ENCODE measurements at regions not wholly inside any gene's neighbourhood (a gene's known extent, or its start where the extent isn't known, plus 50 kb on each side); places are given as distances from the start of the nearest gene placed in this dataset.
A peak's percentile ranks its signal among the peaks of the same experiment; 100 is the strongest.
"Not testable (repeated sequence)": the region's sequence is repeated elsewhere in the genome, so short reads cannot be mapped to it uniquely, and the experiment has no call there.

DNA sequence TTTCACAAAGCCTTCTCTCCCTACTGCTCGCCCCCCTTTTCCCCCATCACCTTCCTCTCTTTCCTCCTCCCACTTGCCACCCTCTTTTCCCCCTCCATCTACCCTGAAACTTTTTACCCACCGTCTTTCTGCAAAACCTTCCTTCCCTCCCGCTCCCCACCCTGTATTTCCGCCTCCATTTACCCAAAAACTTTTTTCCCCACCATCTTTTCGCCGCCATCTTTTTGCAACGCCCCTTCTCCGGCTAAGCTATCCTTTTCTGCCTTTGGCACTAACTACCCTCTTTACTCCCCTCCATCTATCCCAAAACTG is 205.2 kb upstream of the WSB1 start:
- H3K4me3 ChIP-seq (ENCODE audit: low read length): no peak overlapping the region
- no peak for TF ChIP-seq CTCF (IDR thresholded peaks at IDR 0.05; ENCODE audit: insufficient read depth, low read depth, low read length, missing control alignments)
- no peak for DNase-seq (ENCODE audit: low read depth)

DNA sequence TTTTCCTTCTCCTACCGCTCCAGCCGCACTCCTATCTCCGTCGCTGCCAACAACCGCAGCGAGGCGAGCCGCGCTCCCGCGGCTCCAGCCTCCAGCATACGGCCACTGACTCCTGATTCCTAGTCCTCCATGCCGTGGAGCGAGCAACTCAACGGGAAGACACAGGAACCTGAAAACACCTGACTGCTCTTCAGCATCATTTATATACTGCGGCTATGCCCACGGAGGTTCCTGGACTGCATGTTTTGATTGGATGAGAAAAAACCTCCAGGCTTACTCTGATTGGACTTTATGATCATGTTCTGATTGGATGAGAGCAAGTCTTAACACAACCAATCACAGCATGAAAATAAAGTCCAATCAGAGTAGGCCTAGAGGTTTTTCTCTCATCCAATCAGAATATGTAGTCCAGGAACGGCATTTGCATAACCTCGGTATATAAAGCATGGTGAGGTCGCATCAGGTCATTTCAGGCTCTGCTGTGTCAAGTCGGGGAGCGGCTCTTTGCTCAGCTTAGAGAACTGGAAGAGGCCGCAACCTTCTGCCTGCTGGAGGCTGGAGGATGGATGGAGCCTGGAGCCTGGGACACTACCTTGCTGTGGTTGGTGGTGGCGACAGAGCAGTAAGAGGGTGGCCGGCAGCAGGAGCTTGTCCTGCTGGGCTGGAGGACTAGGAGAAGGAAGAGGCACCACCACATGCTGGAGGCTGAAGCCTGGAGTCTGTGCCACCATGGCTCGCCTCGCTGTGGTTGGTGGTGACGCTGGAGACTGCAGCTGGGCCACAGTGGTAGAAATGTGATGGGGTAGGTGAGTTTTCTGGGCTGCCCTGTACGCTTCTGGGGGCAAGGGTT is 204.6 kb upstream of the WSB1 start:
- not testable (repeated sequence) for H3K4me3 ChIP-seq (ENCODE audit: low read length); DNase-seq (ENCODE audit: low read depth)

GRCh38 chr17:27089929-27090247 is 204.0 kb upstream of the WSB1 start:
- no peak for DNase-seq (ENCODE audit: low read depth)
- TF ChIP-seq CTCF (IDR thresholded peaks at IDR 0.05; ENCODE audit: insufficient read depth, low read depth, low read length, missing control alignments): no peak
- no peak overlapping the region for H3K4me3 ChIP-seq (ENCODE audit: low read length)

DNA sequence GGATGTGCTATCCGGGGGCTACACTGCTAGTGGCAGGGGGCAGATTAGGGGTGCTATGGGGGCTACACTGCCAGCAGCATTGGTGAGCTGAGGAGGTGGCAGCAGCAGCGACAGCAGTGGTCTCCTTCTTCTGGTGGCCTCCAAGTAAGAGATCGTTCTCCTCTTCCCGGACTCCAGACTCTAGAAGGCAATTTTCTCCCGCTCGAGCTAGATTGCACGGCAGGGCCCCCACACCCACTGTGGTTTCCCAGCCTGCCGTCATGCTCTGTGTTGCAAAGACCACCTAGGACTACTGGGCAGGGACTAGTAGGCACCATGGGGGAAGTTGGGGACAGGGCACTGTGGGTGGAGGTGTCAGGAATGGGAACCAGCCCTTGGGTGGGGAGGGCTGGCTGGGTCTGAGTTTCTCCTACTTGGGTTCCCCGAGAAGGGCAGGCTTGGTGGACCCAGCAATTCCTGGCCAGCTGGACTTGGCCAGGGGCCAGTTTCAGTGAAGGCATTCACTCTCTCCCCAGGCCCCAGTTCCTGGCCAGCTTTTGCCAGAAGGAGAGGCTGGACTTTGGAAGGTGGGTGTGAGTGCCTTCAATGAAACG is 203.4 kb upstream of the WSB1 start:
- not testable (repeated sequence) for H3K4me3 ChIP-seq (ENCODE audit: low read length); DNase-seq (ENCODE audit: low read depth)

- no peak overlapping the region for H3K4me3 ChIP-seq (ENCODE audit: low read length)
- no peak for DNase-seq (ENCODE audit: low read depth)
- no peak for TF ChIP-seq CTCF (IDR thresholded peaks at IDR 0.05; ENCODE audit: insufficient read depth, low read depth, low read length, missing control alignments)
Observed at GRCh38 chr17:27091043-27091497, 202.8 kb upstream of the WSB1 start.

DNA sequence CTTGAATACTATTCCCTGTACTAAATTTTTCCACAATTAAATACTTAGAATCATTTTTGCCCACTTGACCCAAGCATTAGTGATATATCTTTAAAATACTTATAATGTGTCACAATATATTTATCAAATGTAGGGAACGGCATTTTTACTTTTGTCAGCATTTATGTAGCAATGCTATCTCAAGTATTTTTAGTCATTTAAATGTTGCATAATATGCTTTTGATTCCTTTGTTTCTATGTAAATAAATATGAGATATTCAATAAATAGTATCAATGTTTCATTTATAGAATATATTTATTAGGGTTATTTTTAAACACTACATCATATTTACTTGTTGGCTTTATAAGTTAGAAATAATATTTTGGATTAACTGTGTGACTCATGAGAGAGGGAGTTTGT is 199.7 kb upstream of the WSB1 start:
- H3K4me3 ChIP-seq (ENCODE audit: low read length): not testable (repeated sequence)

DNA sequence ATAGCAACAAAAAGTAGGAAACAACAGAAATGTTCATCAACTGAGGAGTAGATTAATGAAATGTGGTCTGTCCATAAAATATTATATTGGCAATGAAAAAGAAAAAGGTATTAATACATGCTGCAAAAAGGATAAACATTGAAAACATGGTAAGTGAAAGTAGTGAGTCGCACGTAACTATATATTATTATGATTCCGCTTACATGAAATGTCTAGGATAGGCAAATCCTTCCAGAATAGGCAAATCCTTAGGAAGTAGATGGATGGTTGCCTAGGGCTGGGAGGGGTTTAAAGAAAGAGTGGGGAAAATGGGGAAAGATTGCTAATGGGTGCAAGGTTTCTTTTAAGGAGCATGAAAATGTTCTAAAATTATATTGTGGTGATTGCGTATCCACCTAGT is 198.1 kb upstream of the WSB1 start:
- not testable (repeated sequence) for H3K4me3 ChIP-seq (ENCODE audit: low read length); DNase-seq (ENCODE audit: low read depth)

More for the DNA sequence above, 199.7 kb upstream of the WSB1 start:
- not testable (repeated sequence) for DNase-seq (ENCODE audit: low read depth)

DNA sequence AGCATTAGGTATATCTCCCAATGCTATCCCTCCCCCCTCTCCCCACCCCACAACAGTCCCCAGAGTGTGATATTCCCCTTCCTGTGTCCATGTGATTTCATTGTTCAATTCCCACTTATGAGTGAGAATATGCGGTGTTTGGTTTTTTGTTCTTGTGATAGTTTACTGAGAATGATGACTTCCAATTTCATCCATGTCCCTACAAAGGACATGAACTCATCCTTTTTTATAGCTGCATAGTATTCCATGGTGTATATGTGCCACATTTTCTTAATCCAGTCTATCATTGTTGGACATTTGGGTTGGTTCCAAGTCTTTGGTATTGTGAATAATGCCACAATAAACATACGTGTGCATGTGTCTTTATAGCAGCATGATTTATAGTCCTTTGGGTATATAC is 194.6 kb upstream of the WSB1 start:
- DNase-seq (ENCODE audit: low read depth); H3K4me3 ChIP-seq (ENCODE audit: low read length): not testable (repeated sequence)

DNA sequence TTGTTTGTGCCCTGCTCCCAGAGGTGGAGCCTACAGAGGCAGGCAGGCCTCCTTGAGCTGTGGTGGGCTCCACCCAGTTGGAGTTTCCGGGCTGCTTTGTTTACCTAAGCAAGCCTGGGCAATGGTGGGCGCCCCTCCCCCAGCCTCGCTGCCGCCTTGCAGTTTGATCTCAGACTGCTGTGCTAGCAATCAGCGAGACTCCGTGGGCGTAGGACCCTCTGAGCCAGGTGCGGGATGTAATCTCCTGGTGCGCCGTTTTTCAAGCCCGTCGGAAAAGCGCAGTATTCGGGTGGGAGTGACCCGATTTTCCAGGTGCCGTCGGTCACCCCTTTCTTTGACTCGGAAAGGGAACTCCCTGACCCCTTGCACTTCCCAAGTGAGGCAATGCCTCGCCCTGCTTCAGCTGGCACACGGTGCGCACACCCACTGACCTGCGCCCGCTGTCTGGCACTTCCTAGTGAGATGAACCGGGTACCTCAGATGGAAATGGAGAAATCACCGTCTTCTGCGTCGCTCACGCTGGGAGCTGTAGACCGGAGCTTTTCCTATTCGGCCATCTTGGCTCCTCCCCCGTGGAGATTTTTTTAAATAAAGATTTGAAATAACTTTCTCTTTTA is 189.2 kb upstream of the WSB1 start:
- not testable (repeated sequence) for DNase-seq (ENCODE audit: low read depth); H3K4me3 ChIP-seq (ENCODE audit: low read length)

- TF ChIP-seq CTCF (IDR thresholded peaks at IDR 0.05; ENCODE audit: insufficient read depth, low read depth, low read length, missing control alignments): no peak
Observed at GRCh38 chr17:27105636-27106035, 188.3 kb upstream of the WSB1 start.

More at GRCh38 chr17:27105636-27106035, 188.3 kb upstream of the WSB1 start:
- H3K4me3 ChIP-seq (ENCODE audit: low read length): no peak overlapping the region
- DNase-seq (ENCODE audit: low read depth): peak; percentile 31

All from epithelial cell of esophagus (primary cell).